HG03135 (cell line): ENCODE measurements at regions not wholly inside any gene's neighbourhood (a gene's known extent, or its start where the extent isn't known, plus 50 kb on each side); places are given as distances from the start of the nearest gene placed in this dataset.
"Not testable (repeated sequence)": the region's sequence is repeated elsewhere in the genome, so short reads cannot be mapped to it uniquely, and the experiment has no call there.

Experiments
- ATAC-seq: cut with Tn5 transposase; IDR thresholded peaks from one replicate; pipeline ENCODE4 v1.9.1; 2021; ENCODE audit warnings: mild to moderate bottlenecking, moderate library complexity; ENCODE audit not compliant: unreplicated experiment

- ATAC-seq: no peak
Observed at GRCh38 chr17:71779482-71779881, 341.3 kb upstream of the SOX9 start.

- no peak for ATAC-seq
Observed at GRCh38 chr17:71780596-71780995, 340.2 kb upstream of the SOX9 start.

GRCh38 chr17:71782021-71782420 lies 338.8 kb upstream of the SOX9 start:
- ATAC-seq: not testable (repeated sequence)

GRCh38 chr17:71790791-71791190 lies 330.0 kb upstream of the SOX9 start:
- ATAC-seq: no peak

GRCh38 chr17:71791311-71791710 lies 329.5 kb upstream of the SOX9 start:
- no peak for ATAC-seq

GRCh38 chr17:71792966-71793365 lies 327.9 kb upstream of the SOX9 start:
- ATAC-seq: no peak

GRCh38 chr17:71793518-71793917 lies 327.3 kb upstream of the SOX9 start:
- no peak for ATAC-seq

GRCh38 chr17:71798701-71799100 lies 322.1 kb upstream of the SOX9 start:
- no peak for ATAC-seq

GRCh38 chr17:71799657-71800056 lies 321.2 kb upstream of the SOX9 start:
- no peak for ATAC-seq

GRCh38 chr17:71801301-71801700 lies 319.5 kb upstream of the SOX9 start:
- ATAC-seq: no peak

GRCh38 chr17:71802663-71803062 lies 318.2 kb upstream of the SOX9 start:
- ATAC-seq: no peak

GRCh38 chr17:71803656-71804284 lies 317.1 kb upstream of the SOX9 start:
- no peak for ATAC-seq

- ATAC-seq: no peak
Observed at GRCh38 chr17:71809537-71809936, 311.3 kb upstream of the SOX9 start.

- ATAC-seq: not testable (repeated sequence)
Observed at GRCh38 chr17:71813861-71814260, 307.0 kb upstream of the SOX9 start.

GRCh38 chr17:71821511-71821910 lies 299.3 kb upstream of the SOX9 start:
- no peak for ATAC-seq

- ATAC-seq: no peak
Observed at GRCh38 chr17:71824671-71825070, 296.1 kb upstream of the SOX9 start.

GRCh38 chr17:71825687-71826086 lies 295.1 kb upstream of the SOX9 start:
- ATAC-seq: no peak

- no peak for ATAC-seq
Observed at GRCh38 chr17:71828182-71828596, 292.6 kb upstream of the SOX9 start.

- no peak for ATAC-seq
Observed at GRCh38 chr17:71830866-71831265, 290.0 kb upstream of the SOX9 start.

- no peak for ATAC-seq
Observed at GRCh38 chr17:71842986-71843385, 277.8 kb upstream of the SOX9 start.

- ATAC-seq: no peak
Observed at GRCh38 chr17:71845337-71845736, 275.5 kb upstream of the SOX9 start.

GRCh38 chr17:71846561-71847110 lies 274.2 kb upstream of the SOX9 start:
- ATAC-seq: no peak
